PC-3 (cell line): ENCODE measurements at regions not wholly inside any gene's neighbourhood (a gene's known extent, or its start where the extent isn't known, plus 50 kb on each side); places are given as distances from the start of the nearest gene placed in this dataset.

Source experiments
- ATAC-seq: fragments of 200-7000 bp; cut with Tn5 transposase; 2 replicates; pipeline ENCODE4 v1.9.1; 2020; ENCODE audit warnings: mild to moderate bottlenecking, moderate library complexity
- BruUV-seq: library from RNA; stranded (reverse); fragments of 400-500 nt; replicated peaks from 2 replicates; lab custom pipeline; 2021; lab: Mats Ljungman, UMichigan
- CTCF ChIA-PET: fragments of 300-600 bp; sonication (Branson Sonifier 250); formaldehyde crosslinking; loops from one replicate; lab custom pipeline; 2022; ENCODE audit warnings: antibody characterized with exemption; lab: Charles Lee
- POLR2A ChIA-PET: fragments of 300-600 bp; sonication (Branson Sonifier 250); formaldehyde crosslinking; loops from one replicate; lab custom pipeline; 2022; ENCODE audit warnings: antibody characterized with exemption; ENCODE audit not compliant: unreplicated experiment; lab: Charles Lee
- DNase-seq: peaks from one replicate; pipeline ENCODE4 v3.0.0-alpha.2; 2015
- H2AFZ ChIP-seq: fragments of 300-600 bp; sonication (generic); 2 replicates; pipeline ENCODE4 v1.6.0; 2016; ENCODE audit warnings: antibody characterized with exemption, low read length
- H3F3A ChIP-seq: fragments of 300-600 bp; sonication (generic); one replicate; pipeline ENCODE4 v1.6.0; 2017; ENCODE audit warnings: antibody characterized with exemption, low read length, control low read depth, mild to moderate bottlenecking; ENCODE audit not compliant: unreplicated experiment
- H3K27ac ChIP-seq: fragments of 300-600 bp; sonication (generic); 2 replicates; pipeline ENCODE4 v1.5.1; 2016; ENCODE audit warnings: mild to moderate bottlenecking, low read length
- H3K27me3 ChIP-seq: fragments of 300-600 bp; sonication (generic); 2 replicates; pipeline ENCODE4 v1.6.1; 2016; ENCODE audit warnings: low read length, mixed read lengths
- H3K36me3 ChIP-seq: fragments of 300-600 bp; sonication (generic); 2 replicates; pipeline ENCODE4 v1.6.1; 2016; ENCODE audit warnings: low read depth, mixed run types, low read length, mixed read lengths
- H3K4me1 ChIP-seq: fragments of 300-600 bp; sonication (generic); 2 replicates; pipeline ENCODE4 v1.5.1; 2016; ENCODE audit warnings: low read length; ENCODE audit not compliant: insufficient read depth
- H3K4me2 ChIP-seq: fragments of 300-600 bp; sonication (generic); 2 replicates; pipeline ENCODE4 v1.6.0; 2016; ENCODE audit warnings: low read length
- H3K4me3 ChIP-seq: fragments of 300-600 bp; sonication (generic); 2 replicates; pipeline ENCODE4 v1.5.1; 2016; ENCODE audit warnings: mild to moderate bottlenecking, low read length, mixed read lengths
- H3K79me2 ChIP-seq: fragments of 300-600 bp; sonication (generic); 2 replicates; pipeline ENCODE4 v1.6.1; 2017; ENCODE audit warnings: low read length, mixed read lengths
- H3K9ac ChIP-seq: fragments of 300-600 bp; sonication (generic); 2 replicates; pipeline ENCODE4 v1.6.0; 2016; ENCODE audit warnings: mild to moderate bottlenecking, low read length
- H3K9me2 ChIP-seq: fragments of 300-600 bp; sonication (generic); replicated peaks from 2 replicates; pipeline ENCODE4 v1.6.1; 2016; ENCODE audit warnings: mixed run types, low read length, mixed read lengths
- H3K9me3 ChIP-seq: fragments of 300-600 bp; sonication (generic); 2 replicates; pipeline ENCODE4 v1.6.1; 2016; ENCODE audit warnings: low read length, mixed read lengths
- H4K20me1 ChIP-seq: fragments of 300-600 bp; sonication (generic); 2 replicates; pipeline ENCODE4 v1.6.1; 2016; ENCODE audit warnings: low read length, mixed read lengths
- CTCF ChIP-seq: fragments of 300-600 bp; sonication (generic); conservative IDR thresholded peaks from 2 replicates; pipeline ENCODE4 v1.5.1; 2017; ENCODE audit warnings: antibody characterized with exemption, low read depth, mild to moderate bottlenecking, low read length
- EZH2 ChIP-seq: fragments of 300-600 bp; sonication (generic); IDR thresholded peaks from one replicate; pipeline ENCODE4 v1.6.1; 2017; ENCODE audit warnings: antibody characterized with exemption, mild to moderate bottlenecking, low read length; ENCODE audit not compliant: unreplicated experiment
- EZH2phosphoT487 ChIP-seq: fragments of 300-600 bp; sonication (generic); IDR thresholded peaks from 2 replicates; pipeline ENCODE4 v1.6.1; 2018; ENCODE audit warnings: mild to moderate bottlenecking, antibody characterized with exemption, low read length, borderline replicate concordance
- intact Hi-C: fragments of 100-400 bp; cut with micrococcal nuclease; formaldehyde crosslinking; loops from 2 replicates; pipeline ENCODE4 v1.9.0; 2023

DNA sequence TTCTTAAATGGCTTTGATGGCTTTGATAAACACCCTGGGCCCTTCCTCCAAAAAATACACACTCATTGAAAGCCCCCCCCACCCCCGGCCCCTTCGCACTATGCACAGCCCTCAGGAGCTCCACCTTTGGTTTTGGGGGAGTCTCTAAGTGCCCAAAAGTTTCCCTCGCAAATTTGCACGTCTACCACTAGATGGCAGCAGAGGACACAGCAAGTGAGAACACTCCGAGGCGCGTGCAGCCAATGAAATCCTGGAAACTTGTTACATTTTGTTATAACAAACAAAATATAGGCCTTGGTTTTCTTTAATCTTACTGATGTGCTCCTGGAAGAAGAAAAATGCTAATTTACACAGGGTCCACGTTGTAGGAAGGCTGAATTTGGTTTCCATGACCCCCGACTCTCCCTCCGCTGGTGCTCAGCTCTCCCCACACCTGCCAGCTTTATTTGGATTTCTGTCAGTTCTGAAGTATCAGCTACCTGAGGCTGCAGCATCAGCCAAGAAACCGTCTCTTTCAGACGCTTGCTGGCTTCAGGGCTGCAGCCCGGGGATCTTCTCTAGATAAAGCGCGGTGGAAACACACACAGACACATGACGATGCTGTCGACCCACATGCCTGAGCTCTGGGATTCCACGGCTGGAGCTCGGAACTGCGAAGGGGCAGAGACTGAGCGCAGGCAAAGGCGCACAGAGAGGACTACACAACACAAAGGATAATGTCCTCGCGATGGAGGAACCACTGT is 148.3 kb upstream of the RPS6KA2 start:
- no peaks in the 10 kb centered on the region for H3K79me2 ChIP-seq
- H4K20me1 ChIP-seq = no peaks in the 10 kb centered on the region
- DNase-seq (peak; percentile 77), ATAC-seq (peak; percentile 76)
- no peaks in the 10 kb centered on the region for H3K9me2 ChIP-seq
- POLR2A ChIA-PET = interaction anchor here (0.6 kb wide), 1 partner anchor 362 kb away, joined by 4 read pairs; no protein-coding TSS in a partner anchor
- H3K9me3 ChIP-seq = no peaks in the 10 kb centered on the region
- H3K27ac ChIP-seq = no peak overlapping the region
- H2AFZ ChIP-seq = no peak overlapping the region
- TF ChIP-seq CTCF (peak; percentile 76), EZH2 (no peak)
- no peaks in the 10 kb centered on the region for H3K27me3 ChIP-seq
- no peaks in the 10 kb centered on the region for H3F3A ChIP-seq
- no peaks in the 10 kb centered on the region for H3K4me1 ChIP-seq
- 0 out of 2 replicates have a peak overlapping the region, but pooled peaks have one; percentile 31 for H3K4me2 ChIP-seq
- CTCF ChIA-PET = interaction anchor here (0.5 to 1.4 kb wide), 5 partner anchors 49 to 367 kb away, joined by 3 to 5 read pairs (median 3); no protein-coding TSS in a partner anchor
- H3K36me3 ChIP-seq = no peaks in the 10 kb centered on the region
- intact Hi-C loops = no loop called here
- H3K9ac ChIP-seq = no peak overlapping the region
- no peak overlapping the region for H3K4me3 ChIP-seq
- BruUV-seq = no TSS peak

DNA sequence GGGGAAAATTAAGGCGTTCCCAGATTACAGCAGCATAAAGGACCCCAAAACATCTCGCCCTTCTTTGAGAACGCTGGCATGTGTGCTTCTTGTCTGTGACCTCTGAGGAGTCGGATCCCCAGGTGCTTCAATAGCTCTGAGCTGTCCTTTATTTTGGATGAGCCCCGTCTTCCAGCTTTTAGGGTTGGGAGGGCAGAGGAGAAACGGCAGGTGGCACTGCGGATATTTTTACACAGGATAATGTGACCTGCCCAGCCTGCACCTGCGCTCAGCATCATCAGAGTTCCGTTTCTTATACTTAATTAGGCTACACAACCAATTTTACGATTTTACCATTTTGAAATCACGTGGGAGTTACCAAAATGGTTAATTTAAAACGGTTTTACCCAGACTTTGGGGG is 147.7 kb upstream of the RPS6KA2 start:
- Histone ChIP-seq H4K20me1 (no peaks in the 10 kb centered on the region), H3K27ac (no peak overlapping the region), H3K4me1 (no peaks in the 10 kb centered on the region), H3K9ac (no peak overlapping the region), H3K9me2 (no peaks in the 10 kb centered on the region), H3K4me2 (0 out of 2 replicates have a peak overlapping the region, but pooled peaks have one; percentile 31), H3K9me3 (no peaks in the 10 kb centered on the region), H3F3A (no peaks in the 10 kb centered on the region), H3K79me2 (no peaks in the 10 kb centered on the region), H2AFZ (no peak overlapping the region), H3K36me3 (no peaks in the 10 kb centered on the region), H3K27me3 (no peaks in the 10 kb centered on the region), H3K4me3 (no peak overlapping the region)
- TF ChIP-seq EZH2 (no peak), EZH2phosphoT487 (no peak), CTCF (no peak)
- no TSS peak for BruUV-seq
- ChIA-PET CTCF (interaction anchor here (0.5 to 1.4 kb wide), 5 partner anchors 48 to 367 kb away, joined by 3 to 5 read pairs (median 3); no protein-coding TSS in a partner anchor), POLR2A (interaction anchor here (0.6 kb wide), 1 partner anchor 362 kb away, joined by 4 read pairs; no protein-coding TSS in a partner anchor)
- no peak for DNase-seq
- ATAC-seq = peak; percentile 39; the same call in 1 of the 2 replicates
- intact Hi-C loops = loop anchor here (5.0 kb wide), 1 partner anchor 317 kb away; no protein-coding TSS in a partner anchor
